ENCODE measurements at regions not wholly inside any gene's neighbourhood (a gene's known extent, or its start where the extent isn't known, plus 50 kb on each side); places are given as distances from the start of the nearest gene placed in this dataset.

DNA sequence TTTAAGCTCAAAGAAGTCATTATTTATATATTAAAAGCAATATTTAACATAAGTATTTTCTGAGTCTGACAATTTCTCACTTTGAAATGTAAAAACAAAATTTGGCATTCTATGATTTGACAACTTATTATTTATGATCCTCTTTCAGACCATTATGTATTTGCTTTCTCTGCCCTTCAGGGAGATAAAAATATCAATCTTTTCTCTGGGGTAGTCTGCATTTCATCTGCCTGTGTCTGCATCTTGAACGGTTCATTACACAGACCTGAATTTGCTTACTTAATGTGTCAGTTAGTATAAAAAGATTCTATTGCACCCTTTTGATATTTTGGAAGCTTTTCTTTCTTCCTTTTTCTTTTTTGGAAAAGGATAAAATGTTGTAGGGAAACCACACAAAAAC lies 354.0 kb upstream of the RGS17 start:
- no peak for ATAC-seq
- TF ChIP-seq OSR1 (CRISPR knock-in tag; IDR thresholded peaks at IDR 0.05): no peak
- no peak for TF ChIP-seq ZFP30 (CRISPR knock-in tag; IDR thresholded peaks at IDR 0.05)
- TF ChIP-seq ARNTL (CRISPR knock-in tag; IDR thresholded peaks at IDR 0.05; ENCODE audit: borderline replicate concordance, low read depth): no peak
- TF ChIP-seq ESRRG (CRISPR knock-in tag; IDR thresholded peaks at IDR 0.05): no peak
- TF ChIP-seq, protein P1, sequence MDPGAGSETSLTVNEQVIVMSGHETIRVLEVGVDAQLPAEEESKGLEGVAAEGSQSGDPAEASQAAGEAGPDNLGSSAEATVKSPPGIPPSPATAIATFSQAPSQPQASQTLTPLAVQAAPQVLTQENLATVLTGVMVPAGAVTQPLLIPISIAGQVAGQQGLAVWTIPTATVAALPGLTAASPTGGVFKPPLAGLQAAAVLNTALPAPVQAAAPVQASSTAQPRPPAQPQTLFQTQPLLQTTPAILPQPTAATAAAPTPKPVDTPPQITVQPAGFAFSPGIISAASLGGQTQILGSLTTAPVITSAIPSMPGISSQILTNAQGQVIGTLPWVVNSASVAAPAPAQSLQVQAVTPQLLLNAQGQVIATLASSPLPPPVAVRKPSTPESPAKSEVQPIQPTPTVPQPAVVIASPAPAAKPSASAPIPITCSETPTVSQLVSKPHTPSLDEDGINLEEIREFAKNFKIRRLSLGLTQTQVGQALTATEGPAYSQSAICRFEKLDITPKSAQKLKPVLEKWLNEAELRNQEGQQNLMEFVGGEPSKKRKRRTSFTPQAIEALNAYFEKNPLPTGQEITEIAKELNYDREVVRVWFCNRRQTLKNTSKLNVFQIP (CRISPR knock-in tag; IDR thresholded peaks at IDR 0.05; ENCODE audit: borderline replicate concordance, low read depth): no peak
- TF ChIP-seq ZNF8 (CRISPR knock-in tag; IDR thresholded peaks at IDR 0.05): no peak
- no peak for TF ChIP-seq RARB (CRISPR knock-in tag; IDR thresholded peaks at IDR 0.05)
- TF ChIP-seq, protein P2, sequence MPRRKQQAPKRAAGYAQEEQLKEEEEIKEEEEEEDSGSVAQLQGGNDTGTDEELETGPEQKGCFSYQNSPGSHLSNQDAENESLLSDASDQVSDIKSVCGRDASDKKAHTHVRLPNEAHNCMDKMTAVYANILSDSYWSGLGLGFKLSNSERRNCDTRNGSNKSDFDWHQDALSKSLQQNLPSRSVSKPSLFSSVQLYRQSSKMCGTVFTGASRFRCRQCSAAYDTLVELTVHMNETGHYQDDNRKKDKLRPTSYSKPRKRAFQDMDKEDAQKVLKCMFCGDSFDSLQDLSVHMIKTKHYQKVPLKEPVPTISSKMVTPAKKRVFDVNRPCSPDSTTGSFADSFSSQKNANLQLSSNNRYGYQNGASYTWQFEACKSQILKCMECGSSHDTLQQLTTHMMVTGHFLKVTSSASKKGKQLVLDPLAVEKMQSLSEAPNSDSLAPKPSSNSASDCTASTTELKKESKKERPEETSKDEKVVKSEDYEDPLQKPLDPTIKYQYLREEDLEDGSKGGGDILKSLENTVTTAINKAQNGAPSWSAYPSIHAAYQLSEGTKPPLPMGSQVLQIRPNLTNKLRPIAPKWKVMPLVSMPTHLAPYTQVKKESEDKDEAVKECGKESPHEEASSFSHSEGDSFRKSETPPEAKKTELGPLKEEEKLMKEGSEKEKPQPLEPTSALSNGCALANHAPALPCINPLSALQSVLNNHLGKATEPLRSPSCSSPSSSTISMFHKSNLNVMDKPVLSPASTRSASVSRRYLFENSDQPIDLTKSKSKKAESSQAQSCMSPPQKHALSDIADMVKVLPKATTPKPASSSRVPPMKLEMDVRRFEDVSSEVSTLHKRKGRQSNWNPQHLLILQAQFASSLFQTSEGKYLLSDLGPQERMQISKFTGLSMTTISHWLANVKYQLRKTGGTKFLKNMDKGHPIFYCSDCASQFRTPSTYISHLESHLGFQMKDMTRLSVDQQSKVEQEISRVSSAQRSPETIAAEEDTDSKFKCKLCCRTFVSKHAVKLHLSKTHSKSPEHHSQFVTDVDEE (CRISPR knock-in tag; IDR thresholded peaks at IDR 0.05): peak; percentile 49; the same call in 1 of the 2 replicates
- TF ChIP-seq, protein P3, sequence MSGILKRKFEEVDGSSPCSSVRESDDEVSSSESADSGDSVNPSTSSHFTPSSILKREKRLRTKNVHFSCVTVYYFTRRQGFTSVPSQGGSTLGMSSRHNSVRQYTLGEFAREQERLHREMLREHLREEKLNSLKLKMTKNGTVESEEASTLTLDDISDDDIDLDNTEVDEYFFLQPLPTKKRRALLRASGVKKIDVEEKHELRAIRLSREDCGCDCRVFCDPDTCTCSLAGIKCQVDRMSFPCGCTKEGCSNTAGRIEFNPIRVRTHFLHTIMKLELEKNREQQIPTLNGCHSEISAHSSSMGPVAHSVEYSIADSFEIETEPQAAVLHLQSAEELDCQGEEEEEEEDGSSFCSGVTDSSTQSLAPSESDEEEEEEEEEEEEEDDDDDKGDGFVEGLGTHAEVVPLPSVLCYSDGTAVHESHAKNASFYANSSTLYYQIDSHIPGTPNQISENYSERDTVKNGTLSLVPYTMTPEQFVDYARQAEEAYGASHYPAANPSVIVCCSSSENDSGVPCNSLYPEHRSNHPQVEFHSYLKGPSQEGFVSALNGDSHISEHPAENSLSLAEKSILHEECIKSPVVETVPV (CRISPR knock-in tag; IDR thresholded peaks at IDR 0.05): peak; percentile 41; the same call in 1 of the 2 replicates
- TF ChIP-seq, protein P4, sequence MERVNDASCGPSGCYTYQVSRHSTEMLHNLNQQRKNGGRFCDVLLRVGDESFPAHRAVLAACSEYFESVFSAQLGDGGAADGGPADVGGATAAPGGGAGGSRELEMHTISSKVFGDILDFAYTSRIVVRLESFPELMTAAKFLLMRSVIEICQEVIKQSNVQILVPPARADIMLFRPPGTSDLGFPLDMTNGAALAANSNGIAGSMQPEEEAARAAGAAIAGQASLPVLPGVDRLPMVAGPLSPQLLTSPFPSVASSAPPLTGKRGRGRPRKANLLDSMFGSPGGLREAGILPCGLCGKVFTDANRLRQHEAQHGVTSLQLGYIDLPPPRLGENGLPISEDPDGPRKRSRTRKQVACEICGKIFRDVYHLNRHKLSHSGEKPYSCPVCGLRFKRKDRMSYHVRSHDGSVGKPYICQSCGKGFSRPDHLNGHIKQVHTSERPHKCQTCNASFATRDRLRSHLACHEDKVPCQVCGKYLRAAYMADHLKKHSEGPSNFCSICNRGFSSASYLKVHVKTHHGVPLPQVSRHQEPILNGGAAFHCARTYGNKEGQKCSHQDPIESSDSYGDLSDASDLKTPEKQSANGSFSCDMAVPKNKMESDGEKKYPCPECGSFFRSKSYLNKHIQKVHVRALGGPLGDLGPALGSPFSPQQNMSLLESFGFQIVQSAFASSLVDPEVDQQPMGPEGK (CRISPR knock-in tag; IDR thresholded peaks at IDR 0.05; ENCODE audit: borderline replicate concordance): no peak
- TF ChIP-seq TOX (CRISPR knock-in tag; IDR thresholded peaks at IDR 0.05; ENCODE audit: borderline replicate concordance): no peak; the same call in 1 of the 2 replicates
- TF ChIP-seq PPARA (CRISPR knock-in tag; IDR thresholded peaks at IDR 0.05; ENCODE audit: borderline replicate concordance): no peak
- TF ChIP-seq GLIS3 (CRISPR knock-in tag; IDR thresholded peaks at IDR 0.05): 0 out of 2 replicates have a peak, but pooled peaks have one; percentile 70
- no peak for TF ChIP-seq BACH2 (CRISPR knock-in tag; IDR thresholded peaks at IDR 0.05; ENCODE audit: borderline replicate concordance)
- TF ChIP-seq ISL1 (CRISPR knock-in tag; IDR thresholded peaks at IDR 0.05): peak; percentile 98
- TF ChIP-seq ZFP3 (CRISPR knock-in tag; IDR thresholded peaks at IDR 0.05): no peak
- no peak for TF ChIP-seq SNAI2 (CRISPR knock-in tag; IDR thresholded peaks at IDR 0.05)
- TF ChIP-seq TCF4 (CRISPR knock-in tag; IDR thresholded peaks at IDR 0.05; ENCODE audit: borderline replicate concordance): peak; percentile 41; the same call in 1 of the 2 replicates
- TF ChIP-seq ZNF70 (CRISPR knock-in tag; IDR thresholded peaks at IDR 0.05): no peak
- no peak for TF ChIP-seq CSDC2 (CRISPR knock-in tag; IDR thresholded peaks at IDR 0.05)
- no peak for TF ChIP-seq ZNF565 (CRISPR knock-in tag; conservative IDR thresholded peaks at IDR 0.05; ENCODE audit: low read depth)
- TF ChIP-seq, protein P5, sequence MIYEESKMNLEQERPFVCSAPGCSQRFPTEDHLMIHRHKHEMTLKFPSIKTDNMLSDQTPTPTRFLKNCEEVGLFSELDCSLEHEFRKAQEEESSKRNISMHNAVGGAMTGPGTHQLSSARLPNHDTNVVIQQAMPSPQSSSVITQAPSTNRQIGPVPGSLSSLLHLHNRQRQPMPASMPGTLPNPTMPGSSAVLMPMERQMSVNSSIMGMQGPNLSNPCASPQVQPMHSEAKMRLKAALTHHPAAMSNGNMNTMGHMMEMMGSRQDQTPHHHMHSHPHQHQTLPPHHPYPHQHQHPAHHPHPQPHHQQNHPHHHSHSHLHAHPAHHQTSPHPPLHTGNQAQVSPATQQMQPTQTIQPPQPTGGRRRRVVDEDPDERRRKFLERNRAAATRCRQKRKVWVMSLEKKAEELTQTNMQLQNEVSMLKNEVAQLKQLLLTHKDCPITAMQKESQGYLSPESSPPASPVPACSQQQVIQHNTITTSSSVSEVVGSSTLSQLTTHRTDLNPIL (CRISPR knock-in tag; IDR thresholded peaks at IDR 0.05; ENCODE audit: low read depth): no peak
- TF ChIP-seq ZC3H10 (CRISPR knock-in tag; IDR thresholded peaks at IDR 0.05): no peak

DNA sequence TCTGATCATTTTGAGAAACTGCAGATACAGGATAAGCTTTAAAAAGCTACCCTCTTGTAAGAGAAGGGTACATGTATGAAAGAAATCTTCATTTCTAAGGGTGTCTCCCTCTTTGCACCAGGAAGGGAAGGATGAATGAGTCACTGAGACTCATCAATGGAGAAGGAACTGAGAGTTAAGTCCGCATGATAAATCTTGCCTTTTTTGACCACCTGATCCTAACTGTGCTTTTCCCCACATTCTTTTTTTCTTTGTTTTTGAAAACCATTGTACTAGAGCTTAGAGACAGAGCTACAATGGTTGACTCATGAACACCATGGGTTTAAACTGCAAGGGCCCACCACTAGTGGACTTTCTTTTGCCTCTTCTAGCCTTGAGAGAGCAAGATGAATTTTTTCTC lies 353.0 kb upstream of the RGS17 start:
- ATAC-seq: no peak
- TF ChIP-seq OSR1 (CRISPR knock-in tag; IDR thresholded peaks at IDR 0.05) (no peak), CSDC2 (CRISPR knock-in tag; IDR thresholded peaks at IDR 0.05) (no peak), ZNF8 (CRISPR knock-in tag; IDR thresholded peaks at IDR 0.05) (no peak)
- TF ChIP-seq, protein P4 (CRISPR knock-in tag; IDR thresholded peaks at IDR 0.05; ENCODE audit: borderline replicate concordance): no peak
